CD4-positive, alpha-beta T cell treated with Interferon gamma for 1 hour (primary cell): ENCODE measurements at regions not wholly inside any gene's neighbourhood (a gene's known extent, or its start where the extent isn't known, plus 50 kb on each side); places are given as distances from the start of the nearest gene placed in this dataset.
"Not testable (repeated sequence)": the region's sequence is repeated elsewhere in the genome, so short reads cannot be mapped to it uniquely, and the experiment has no call there.

Source experiments
- DNase-seq: peaks from one replicate; pipeline ENCODE4 v3.0.0-alpha.2; 2020

DNA sequence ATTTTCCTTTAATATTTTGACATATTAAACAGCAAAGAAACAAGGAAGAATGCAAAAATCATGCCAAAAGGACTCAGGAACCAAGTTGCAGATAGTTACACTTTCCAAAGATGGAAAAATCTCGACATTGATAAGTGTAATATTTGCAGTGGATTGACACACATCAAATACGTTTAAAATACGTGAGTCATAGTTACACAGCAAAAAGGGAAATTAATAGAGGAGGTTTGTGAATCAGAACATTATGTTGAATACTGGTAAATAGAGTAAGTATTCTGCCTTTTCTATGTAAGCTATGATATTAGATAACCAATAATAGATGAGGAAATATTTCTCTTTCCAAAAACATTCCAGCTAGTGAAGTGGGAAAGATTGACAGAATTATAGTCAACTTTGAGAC lies 1761.3 kb upstream of the IGFBP7 start:
- no peak for DNase-seq

DNA sequence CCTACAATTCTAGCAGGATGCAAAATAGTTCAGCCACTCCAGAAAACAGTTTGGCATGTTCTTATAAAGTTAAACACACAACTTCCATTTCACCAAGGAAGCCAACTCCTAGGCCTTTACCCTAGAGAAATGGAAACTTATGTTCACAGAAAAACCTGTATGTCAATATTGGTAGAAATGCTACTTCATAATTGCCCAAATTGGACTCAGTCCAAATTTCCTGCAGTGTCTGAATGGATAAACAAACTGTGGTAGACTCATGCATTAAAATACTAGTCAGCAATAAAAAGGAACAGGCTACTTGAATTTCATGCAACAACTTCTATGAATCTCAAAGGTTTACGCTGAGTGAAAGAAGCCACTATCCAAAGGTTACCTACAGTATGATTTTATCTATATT lies 1738.8 kb upstream of the IGFBP7 start:
- no peak for DNase-seq

DNA sequence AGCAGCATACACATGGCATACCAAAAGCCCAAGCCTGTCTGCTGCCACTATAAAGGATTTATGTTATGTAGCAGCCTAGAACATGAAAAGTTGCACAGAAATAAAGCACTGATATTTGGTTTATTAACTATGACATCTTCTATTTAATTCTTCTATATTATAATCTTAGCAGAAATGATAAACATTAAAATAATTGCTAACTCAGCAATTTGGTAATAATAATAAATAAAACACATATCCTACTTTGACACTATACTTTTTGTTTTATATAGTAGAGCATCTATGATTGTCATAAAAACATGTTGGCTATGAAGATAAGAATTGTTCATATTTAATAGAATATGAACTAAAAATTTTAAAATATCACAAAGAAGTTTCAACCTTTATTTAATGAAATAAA lies 1733.3 kb upstream of the IGFBP7 start:
- no peak for DNase-seq

DNA sequence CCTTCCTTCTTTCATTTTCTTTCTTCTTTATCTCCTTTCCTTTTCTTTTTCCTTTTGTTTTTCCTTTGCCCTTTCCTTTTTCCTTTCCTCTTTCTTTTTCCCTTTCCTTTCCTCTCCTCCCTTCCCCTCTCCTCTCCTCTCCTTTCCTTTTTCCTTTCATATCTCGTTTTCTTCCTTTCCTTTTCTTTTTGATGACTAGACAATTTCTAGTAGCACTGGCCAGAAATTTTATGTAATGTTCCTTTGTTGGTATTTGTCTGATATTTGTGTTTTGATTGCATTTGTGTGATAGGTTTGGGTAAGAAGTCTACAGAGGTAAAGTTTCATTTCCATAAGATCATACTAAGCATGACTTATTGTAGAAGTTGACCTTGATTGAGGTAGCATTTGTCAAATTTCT lies 1722.9 kb upstream of the IGFBP7 start:
- no peak for DNase-seq

DNA sequence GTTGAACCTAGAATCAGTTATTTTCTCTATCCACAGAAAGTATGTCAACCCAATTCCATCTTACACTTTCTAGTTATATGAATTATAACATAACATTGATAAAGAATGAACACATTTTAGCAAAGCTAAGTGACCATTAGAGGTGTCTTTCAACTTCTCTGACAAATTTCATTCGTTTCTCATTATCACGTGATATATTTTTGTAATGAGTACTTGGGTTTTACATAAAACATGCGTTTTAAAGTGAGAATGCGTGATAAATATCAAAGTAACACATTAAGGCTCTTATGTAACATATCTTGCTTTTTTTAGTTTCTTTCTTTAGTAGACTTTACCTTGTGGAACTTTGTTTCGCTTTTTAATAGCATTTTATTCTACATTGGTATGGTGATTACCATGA lies 1715.1 kb upstream of the IGFBP7 start:
- DNase-seq, result no peak

DNA sequence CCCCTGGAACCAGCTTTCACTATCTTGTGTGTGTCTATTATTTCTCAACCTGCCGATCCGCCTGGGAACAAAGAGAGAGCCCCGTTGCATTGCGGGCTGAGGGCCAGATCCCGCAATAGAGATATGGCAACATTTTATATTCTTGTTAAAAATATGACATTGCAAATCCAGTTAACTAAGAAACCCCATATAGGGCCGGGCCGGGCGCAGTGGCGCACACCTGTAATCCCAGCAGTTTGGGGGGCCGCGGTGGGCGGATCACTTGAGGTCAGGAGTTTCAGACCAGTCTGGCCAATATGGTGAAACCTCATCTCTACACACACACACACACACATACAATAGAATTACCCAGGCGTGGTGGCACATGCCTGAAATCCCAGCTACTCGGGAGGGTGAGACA lies 1708.4 kb upstream of the IGFBP7 start:
- not testable (repeated sequence) for DNase-seq

DNA sequence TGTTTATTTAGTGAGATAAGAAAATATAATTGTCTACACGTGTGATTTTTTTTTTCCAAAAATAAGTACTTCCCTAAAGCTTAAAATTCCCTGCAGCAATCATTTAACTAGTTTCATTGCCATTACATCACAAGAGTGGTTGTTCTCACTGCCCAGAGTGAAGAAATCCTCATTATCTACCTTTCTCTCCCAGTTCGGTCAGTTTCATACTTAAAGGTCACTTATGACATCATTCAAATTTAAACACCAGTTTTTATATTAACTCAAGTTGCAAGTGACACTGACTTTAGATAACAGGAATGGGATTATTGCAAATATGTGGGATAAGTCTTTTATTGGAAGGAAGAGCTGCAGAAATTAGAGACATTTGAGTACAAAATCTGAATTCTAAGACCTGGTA lies 1699.8 kb upstream of the IGFBP7 start:
- DNase-seq, result no peak

DNA sequence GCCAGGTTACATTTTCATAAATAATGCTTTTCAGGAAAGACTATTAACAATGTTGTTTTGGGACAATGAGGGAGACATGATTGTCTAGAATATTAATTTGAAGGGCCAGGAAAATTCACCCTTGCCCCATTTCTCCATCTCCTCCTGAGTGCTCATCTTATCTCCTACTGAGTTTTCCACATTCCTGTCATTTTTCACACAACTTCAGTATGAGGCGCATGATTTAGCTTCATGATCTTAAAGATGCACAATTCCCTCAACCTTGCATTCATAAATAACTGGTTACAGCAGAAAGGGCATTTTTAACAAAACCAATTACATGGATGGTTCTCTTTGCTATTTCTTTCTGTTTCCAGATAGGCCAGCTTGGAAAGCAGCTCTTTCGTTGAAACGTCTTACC lies 1699.2 kb upstream of the IGFBP7 start:
- no peak for DNase-seq

DNA sequence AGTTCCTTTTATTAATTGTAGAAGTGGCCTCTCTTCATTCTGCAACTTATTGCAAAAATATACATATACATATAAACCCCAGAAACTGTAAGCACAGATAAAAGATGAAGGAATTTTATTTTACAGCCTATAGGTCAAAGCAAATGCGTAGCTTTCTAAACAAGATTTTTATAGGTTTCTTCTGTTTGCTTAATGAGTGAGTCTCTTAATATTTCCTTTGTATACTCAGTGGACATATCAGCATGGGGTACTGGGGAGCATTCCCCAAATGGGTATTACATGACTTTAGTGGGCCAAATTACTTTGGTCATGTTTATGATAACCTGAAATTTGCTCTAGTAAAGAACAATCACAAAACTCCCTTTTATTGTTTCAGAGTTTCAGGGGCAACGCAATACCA lies 1698.6 kb upstream of the IGFBP7 start:
- no peak for DNase-seq

DNA sequence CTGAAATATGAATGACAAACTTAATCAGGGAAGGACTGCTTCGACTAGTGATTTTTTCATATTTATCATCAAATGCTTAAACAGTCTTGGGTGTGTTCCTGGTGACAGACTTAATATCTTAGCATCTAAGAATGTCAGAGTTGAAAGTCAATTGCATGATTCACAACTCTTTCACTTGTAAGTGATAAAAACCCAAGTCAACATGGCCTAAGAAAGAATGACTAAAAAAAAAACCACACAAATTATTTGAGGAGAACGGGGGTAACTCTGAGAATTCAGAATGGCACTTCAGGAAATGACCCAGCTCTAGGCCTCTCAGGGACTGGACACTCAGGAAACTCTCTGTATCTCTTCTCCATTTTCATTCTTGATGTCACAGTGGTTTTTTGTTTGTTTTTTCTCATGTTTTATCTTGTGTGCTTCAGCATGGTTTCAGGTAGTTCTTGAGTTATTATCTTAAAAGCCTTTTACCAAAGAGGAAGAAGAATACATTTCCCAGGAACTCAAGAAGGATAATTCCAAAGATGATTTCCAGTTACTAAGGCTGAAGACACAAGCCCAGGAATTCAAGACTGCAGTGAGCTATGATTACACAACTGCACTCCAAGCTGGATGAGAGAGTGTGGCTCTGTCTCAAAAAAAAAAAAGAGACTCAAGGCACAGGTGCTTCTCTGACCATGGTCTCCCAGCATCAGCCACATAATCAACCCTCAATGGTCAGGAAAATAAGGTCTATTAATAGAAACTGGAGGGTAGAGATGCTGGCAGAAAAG lies 1697.8 kb upstream of the IGFBP7 start:
- no peak for DNase-seq

DNA sequence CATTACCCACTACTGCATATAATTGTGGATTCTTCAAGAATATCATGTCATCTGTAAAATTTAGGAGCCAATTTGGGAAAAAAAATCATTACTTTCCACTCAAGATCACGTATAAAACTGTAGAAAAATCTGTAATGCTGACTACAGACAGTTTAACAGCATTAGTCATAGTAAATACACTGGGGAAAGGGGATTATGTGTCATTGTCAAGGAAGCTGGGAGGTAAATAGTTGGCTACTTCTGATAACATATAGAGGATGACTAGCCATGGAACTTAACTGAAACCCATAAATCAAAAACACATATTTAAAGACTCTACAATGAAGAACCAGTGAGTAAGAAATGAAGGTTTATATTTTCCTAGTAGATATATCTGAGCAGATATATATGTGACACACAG lies 1666.4 kb upstream of the IGFBP7 start:
- DNase-seq, result no peak

DNA sequence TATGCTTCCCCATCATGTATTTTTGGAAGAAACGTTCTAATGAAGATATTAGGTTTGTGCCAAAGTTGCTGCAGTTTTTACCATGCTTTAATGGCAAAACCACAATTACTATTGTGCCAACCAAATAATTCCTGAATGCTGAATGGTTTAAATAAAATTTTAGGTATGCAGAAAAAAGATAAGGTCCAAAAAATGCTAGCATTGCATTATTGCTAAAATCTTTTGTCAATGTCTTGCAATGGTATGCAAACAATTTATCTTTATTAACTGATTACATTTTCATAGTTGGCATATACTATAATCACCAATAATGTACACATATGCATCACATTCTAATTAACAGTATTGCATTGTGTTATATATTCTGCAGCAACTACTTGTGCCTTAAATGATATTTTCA lies 1657.4 kb upstream of the IGFBP7 start:
- no peak for DNase-seq

DNA sequence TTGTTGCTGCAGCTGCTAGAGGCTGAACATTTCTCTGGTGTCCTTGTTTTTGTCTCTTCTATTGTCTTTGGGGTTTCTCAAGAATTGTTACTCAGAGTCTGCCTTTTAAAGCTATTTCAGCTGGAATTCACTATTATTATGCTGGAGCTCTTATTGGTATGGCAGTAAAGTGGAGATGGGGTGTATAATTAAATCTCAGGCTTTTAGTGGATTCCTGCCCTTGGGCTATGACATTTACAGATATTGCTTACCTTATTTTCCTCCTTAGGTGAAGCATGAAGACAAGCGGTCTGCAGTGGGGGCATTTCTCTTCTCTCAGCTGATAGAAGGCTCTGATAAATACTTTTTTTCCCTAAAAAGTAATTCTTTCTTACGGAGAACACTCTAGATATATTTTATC lies 1656.6 kb upstream of the IGFBP7 start:
- DNase-seq, result no peak

DNA sequence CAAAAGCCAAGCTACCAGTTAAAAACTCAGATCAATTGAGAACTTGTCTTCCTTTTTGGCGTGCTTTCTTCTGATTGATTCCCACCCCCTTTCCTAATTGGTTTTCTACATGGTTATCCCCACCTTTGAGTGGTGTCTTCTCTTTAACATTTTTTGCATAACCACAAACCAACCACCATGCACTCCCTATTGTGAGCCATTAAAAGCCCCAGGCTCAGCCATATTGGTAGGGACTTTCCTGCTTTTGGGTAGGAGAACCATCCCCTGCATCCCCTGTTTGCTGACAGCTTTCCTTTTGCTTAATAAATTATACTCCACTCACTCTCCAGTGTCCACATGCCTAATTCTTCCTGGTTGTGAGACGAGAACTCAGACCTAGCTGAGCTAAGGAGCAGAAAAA lies 1651.4 kb upstream of the IGFBP7 start:
- DNase-seq, result no peak

DNA sequence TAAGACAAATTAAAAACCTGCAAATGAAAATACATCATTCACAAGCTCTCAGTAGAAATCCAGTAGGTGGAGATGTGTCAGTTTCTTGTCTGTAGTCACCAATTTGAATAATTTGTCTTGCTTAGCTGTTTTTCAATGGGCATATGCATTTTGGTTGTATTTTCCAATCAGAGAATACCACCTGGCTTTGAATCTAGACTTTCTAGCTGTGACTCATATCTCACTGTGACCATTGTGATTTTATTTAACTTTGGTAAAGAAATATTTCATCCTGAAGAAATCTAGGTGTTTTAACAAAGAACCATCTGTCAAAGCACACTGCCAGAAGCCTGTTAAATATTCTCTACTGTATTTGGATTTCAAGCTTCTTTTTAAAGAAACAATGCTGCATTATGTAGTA lies 1650.6 kb upstream of the IGFBP7 start:
- no peak for DNase-seq

DNA sequence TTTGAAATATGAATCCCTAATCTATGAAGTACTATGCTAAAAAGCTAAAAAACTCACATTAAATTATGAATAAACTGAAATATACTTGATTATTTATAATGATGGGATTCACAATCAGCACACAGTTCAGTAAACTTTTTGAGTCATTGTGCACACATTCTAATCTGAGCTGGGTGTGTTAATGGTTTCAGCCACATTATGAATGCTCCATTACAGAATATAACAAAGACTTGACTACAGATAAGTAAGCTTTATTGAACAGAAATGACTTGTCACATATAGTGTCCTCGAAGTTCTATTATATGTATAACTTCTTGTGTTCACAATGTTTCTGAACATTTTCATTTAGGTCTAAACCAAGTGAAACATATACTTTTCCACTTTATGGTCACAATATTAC lies 1649.9 kb upstream of the IGFBP7 start:
- no peak for DNase-seq

DNA sequence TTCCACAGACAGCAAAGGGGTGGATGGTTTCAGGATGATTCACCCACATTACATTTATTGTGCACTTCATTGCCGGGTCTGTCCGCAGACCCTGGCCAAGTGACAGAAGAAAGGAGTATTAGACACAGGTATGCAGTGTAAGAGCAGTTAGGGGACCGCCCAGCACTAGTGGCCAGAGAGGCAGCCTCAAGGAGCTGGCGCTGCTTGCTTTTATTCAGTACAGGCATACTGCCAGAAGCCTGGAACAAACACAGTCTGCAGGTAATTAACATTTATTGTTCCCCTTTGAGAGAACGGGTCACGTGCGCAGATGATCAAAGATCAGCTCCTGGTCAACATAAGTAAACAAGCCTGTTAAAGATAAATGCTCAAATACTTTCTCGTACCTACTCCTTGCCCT lies 1639.0 kb upstream of the IGFBP7 start:
- DNase-seq, result no peak

DNA sequence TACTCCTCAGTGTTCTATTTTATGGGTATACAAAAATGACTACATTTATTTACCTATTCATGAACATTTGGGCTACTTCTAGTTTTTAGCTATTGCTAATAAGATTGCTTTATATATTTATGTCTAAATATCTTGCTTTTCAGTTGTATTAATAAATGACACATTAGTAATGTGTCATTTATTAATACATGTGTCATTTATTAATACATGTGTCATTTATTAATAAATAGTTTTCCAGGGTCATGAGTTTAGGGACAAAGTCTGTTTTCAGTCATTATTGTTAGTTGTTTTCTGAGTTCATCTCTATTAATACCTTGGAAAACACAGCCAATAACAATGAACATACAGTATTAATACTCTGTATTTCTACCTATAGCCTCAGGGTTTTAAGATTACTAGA lies 1630.7 kb upstream of the IGFBP7 start:
- no peak for DNase-seq

DNA sequence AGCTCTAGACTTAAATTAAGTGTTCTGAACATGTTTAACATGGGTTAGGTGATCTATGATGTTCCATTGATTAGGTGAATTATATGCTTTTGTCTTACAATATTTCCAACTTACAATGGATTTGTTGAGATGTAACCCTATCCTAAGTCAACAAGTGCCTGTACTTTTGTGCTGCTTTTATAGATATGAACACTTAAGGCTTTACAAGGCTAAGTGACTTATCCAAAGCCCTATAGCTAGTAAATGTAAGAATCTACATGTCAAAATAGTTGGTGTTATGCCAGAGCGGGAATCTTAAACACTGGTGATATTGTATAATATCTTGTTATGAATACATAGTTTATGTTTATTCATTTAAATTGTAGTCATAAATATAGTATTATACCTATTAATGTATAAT lies 1629.1 kb upstream of the IGFBP7 start:
- DNase-seq, result no peak

DNA sequence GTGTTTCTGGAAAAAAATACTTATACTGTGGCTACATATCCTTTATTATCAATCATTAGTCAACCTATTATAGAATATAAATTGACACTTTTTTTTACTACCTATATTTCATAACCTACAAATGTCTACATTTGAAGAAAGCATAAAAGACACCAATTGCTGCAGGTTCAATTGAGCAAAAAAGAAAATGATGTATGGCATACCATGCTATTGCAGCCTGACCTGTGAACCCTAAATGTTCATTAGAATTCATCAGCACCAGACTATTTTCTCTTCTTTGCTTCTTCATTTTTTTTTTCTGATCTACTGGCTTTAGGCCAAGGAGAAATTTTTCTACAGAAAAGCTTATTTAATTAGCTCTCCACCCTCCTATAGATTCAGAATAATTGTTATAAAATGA lies 1628.2 kb upstream of the IGFBP7 start:
- no peak for DNase-seq

DNA sequence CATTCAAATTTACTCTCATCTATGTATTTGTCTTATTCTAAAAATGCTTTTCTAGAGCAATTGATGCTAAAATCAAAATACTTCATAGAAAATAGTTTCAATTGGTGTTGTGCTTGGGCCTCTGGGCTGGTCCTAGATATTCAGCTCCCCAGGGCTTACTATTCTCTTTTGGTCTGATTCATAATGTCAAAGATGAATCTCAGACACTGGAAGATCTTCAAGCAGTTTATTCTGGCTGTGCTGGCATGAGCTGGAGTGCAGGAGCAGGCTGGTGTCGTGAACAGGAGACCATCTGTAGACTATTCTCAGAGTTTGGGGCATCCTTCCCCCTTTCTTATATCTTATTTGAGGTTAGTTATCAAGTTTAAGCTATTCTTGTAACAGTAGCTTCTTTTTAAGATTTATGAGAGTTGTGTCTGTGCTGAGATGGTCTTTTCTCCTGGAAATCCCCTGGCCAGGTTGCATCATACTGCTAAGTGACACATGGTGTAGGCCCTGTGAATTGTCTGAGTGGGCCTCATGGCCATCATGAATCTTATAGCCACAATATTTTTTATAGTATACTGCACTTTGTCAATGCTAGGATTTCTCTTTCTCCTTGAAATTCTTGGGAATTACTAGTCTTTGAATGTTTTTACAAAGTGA lies 1624.0 kb upstream of the IGFBP7 start:
- DNase-seq, result no peak

DNA sequence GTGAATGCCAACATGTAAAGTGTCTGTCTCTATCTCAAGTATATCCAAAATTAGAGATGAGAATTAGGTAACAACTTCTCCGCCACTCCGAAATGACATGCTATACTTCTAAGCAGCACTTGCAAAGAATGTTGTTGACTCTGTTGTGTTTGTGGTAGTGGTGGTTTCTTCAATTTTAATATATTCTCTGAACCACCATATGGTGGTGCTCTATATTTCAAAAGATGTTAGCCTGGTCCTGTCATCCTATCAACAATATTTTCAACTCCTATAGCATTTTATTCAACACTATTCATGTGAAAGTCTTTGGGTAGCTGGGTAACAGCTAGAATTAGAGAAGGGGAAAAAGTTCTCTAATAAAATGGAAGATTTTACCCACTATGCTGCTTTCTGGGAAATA lies 1622.8 kb upstream of the IGFBP7 start:
- no peak for DNase-seq

DNA sequence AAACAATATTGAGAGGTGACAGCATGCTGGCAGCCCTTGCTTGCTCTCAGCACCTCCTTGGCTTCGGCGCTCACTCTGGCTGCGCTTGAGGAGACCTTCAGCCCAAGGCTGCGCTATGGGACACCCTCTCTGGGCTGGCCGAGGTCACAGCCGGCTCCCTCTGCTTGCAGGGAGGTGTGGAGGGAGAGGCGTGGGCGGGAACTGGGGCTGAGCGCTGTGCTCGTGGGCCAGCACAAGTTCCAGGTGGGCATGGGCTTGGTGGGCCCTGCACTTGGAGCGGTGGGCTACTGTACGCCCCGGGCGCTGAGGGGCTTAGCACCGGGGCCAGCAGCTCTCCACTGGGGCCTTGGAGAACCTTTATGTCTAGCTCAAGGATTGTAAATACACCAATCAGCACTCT lies 1613.8 kb upstream of the IGFBP7 start:
- DNase-seq, result no peak

DNA sequence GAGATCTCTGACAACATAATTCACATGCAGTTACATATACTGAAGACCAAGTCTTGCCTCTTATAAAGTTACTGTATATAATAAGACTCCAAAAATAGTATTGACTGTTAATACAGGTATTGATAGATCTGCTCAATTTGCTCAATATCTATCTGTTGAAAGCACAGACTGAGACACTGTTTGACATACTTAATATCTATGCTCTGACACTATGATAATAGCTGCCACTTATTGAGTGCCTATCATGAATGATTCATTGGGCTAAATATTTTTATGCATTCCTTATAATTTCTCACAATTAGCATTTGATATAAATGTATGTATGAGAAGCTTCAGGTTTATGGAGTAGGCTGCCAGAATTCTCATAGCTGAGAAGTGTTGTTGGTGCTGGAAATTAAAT lies 1600.9 kb upstream of the IGFBP7 start:
- no peak for DNase-seq

DNA sequence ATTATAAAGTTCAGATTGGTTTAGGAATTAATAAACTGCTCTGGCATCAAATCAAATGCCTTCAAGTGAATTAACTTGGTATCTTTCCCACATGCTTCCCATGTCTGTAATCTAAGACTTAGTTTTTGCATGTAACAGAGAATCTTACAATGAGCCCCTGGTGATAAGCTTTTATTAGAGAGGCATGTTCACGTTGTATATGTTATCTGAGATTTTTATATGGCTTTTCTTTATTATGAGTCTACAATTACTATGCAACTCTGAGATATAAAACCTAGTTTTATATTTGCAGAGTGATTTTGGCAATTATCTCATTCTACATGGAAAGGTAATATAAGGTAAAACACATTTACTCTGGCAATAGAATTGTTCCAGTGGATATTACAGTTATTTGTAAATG lies 1578.4 kb upstream of the IGFBP7 start:
- no peak for DNase-seq
